Activated CD4-positive, CD25-positive, alpha-beta regulatory T cell (primary cell): ENCODE measurements at regions not wholly inside any gene's neighbourhood (a gene's known extent, or its start where the extent isn't known, plus 50 kb on each side); places are given as distances from the start of the nearest gene placed in this dataset.

Source experiments
- DNase-seq, 4 experiments: peaks; one replicate each; lab custom pipeline; 2025; lab: John Stamatoyannopoulos, UW

DNA sequence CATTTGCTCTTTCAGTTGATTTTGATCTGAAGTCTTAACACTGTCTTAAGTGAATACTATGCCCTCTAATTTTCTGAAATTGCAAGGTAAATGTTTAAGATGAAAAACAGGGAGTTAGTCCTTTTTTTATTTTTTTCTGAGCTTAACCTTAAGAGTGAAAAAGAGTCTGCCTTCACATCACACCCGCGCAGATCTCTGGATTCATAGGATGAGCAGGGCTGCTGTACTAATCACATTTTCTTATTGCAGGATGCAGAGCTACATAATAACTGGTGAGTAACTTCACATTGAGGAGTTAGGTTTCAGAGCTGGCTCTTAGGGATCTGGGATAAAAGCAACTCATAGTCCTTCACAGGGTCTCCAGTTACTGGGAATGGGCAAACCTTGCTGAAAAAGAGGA lies 188.7 kb upstream of the ATP1B1 start:
- no peak for DNase-seq

DNA sequence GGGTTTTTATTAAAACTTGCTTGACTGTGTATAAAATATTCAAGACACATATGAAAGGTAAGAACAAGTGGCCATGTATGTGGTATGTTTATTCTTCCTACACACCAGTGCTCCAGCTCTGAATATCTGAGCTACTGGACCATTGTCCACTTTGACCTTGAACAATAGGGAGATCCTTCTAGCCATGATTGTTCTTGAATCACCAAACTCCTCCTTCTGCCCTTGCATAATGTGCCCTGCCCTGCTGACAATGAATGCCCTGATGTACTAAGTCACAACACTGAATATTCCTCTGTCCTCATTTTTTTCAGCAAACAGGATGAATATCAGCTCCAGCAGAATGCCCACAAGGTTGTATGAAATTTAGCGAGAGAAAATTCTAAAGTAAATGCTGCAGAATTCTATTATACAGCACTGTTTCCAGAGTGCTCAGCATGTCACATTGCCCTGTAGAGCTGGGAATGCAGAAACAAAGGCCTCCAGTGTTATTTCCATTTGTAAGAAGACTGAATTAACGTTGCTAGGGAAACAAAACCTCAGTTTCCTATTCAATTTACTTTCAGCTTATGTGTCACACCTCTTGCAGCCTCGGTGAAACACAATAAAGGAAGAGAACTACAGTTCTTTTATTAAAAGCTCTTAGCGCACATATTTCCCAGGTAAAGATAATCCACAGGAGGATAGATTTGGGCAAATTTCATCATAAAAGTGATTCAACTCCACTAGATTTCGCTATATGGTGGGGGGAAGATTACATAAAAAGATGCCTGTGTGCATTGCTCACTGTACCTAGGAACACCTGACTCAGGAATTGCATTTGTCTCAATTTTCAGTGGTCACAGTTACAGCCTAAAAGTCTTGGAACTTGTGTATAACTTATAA lies 187.4 kb upstream of the ATP1B1 start:
- no peak for DNase-seq

DNA sequence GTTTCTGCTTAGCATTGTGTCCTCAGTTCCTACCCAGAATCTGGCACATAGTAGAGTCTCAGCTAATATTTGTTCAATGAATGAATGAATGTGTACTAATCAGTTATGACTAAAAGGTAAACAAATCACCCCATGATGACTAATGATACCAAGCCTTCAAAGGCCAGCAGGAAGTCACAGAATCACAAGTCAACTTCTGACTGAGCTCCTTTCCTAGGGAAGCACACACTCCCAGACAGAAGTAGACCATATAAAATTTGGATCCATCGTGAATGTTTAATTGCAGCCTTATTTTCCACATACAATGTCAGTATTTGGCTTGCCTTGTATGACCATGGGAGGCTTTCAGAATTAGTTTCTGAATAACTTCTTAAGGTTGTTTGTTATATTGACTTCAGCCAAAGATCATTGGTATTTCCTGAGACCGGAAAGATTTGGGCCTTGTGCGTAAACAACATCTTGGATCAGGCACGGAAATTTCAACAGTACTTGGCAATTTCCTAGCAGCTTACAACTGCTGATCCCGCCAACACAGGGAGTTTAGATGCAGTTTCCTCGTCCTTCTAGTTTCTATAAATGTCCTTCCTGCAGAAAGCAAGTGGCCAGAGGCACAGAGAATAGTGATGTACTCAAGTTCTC lies 185.9 kb upstream of the ATP1B1 start:
- DNase-seq, result no peak

DNA sequence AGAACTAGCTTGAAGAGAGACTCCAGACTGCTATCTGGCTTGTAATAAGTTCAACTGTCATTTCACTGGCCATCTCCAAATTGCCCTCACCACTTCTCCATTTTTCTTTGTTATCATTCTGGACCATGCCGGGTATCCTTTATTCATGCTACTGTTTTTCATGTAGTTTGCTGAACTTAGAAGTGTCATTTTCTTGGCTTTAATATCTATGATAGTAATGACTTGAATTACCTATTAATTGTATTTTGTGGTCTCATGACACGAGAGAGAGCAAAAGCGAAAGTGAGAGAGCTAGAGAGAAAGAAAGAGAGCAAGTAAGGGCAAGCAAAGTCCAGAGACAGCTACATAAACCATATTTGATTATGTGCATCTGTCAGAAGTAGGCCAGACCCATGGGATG lies 184.9 kb upstream of the ATP1B1 start:
- no peak for DNase-seq

DNA sequence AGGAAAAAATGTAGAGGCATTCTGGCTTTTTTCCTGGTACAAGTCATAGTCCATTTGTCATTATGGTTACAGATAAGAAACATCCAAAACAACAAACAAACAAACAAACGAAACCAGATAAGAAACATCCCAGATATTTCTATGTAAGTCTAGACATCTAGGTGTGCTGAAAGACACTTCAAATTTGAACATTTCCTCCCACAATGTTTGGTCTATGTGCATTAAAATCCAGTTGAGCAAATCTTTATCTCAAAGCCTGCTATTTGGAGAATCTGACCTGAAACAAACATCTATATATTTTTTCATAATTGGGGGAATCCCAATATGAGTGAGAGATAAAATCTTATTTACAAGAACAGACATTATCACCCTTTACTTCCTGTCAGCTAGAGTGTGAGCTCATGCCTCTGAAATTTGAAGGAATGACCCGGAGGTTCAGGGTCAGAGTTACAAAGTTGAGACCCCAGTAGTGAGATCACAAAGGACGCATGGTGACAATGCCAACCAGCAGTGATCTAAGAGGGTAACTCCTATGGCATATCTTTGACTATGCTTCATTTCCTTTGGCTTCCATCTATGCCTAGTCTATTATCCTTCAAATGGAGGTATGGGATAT lies 182.9 kb upstream of the ATP1B1 start:
- DNase-seq, result no peak

DNA sequence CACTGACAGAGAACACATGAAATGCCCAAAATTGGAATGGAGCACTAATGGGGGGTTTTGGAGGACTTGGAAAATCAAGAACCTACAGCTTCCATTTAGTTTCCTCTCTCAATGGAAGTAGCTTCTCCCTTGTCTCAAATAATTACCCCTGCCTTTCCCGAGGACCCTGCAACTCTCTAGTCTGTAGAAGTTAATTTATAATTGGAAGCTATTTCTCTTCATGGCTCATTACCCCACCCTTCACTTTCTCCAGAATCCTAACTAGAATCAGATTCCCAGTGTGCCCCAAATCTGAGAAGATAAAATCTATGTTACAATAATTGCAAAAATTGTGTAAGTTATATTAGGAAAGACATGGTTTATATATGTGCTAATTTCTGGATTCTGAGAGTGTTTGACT lies 181.5 kb upstream of the ATP1B1 start:
- no peak for DNase-seq

DNA sequence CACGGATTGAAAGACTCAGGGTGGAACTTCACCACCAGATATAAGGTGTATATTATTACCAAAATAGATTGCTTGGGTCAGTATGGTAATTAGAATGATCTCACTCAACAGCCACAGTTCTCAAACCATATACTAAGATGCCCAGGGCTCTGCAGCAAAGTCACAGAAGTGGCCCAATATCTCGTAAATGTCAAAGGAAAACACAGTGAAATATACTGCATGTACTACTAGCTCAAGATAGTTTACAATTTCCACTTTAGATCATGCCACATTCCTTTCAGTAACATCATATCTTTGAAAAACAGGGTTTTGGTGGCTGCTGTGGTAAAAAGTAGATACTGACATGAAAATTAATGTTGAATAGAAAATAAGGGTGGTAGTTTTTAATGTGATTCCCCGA lies 180.3 kb upstream of the ATP1B1 start:
- DNase-seq, result no peak

DNA sequence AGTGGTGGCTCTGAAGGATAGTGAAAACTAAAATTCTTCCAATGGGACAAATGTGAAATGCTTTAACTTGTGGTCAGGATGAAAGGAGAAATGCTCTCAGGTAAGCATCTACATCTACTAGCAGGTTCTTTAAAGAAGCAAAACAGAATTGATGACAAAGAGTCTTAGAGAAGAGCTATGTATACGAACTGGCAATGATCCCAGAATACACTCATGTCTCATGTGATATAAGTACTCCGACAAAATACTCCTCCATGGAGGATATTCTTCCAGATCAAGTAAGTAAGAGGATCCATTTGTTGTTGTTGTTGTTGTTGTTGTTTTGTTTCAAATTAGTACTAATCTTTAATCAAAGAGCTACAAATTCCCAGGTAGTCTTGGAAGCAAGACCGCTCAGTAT lies 174.0 kb upstream of the ATP1B1 start:
- no peak for DNase-seq

DNA sequence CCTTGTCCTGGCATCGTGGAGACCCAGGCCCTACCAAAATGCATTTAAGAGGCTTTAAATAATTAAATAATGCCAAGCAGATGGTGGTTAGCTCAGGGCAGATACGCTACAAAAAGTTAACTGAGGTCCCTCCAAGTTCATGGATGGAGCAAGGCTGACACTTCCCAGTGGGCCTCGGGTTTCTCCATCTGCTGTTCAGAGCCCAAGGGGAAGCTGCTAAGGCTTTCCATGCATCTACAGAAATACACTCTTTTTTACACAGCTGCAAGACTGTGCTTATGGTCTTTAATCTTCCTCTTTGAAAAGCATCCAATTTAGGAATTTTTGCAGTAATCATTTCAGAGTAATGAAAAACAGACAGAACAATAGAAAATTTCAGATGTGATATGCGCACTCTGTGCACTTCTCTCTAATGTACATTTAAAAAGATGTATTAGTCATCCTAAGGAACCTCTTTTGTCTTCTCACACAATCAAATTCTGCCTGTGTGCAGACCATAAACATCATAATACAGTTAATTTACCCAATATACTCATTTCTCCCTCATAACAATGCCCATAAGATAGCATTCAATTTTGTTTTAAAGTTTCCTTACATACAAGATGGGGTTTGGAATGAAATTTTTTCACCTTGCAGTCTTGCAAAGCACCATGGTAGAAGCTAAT lies 173.2 kb upstream of the ATP1B1 start:
- DNase-seq, result no peak

DNA sequence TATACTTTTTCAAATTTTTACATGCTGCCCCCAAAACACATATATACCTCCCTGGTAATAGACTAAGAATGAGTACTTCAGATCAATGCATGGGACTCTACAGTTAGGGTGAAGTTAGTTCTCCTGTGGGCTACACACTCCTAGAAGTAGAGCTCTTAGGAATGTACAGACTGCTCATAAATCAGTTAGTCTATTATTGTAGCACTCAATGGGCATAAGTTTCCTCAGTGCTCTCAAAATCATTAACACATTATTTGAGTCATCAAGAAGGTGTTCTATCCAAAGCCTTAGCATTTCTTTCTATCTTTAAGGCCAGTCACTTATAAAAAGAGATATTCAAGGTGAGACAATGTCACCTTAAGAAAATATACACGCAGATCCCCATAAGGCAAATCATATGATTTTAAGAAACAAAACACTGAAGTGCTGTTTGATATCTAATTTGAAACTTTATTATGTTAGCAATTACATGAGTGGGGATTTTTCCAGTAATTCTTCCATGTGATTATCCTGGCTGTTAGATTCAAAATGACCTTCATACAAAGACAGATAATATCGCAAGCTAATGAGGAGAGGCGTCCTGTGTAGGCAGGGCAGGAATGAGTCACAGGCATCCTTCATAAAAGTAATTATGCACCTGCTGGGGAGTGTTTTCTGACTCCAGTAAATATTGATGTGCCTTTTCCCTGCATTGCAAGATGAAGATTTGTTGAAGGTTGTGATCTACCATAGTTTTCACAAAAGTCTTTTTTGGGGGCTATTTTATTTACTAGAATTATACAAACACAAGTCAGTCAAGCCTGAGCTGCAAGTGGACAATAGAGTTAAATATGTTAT lies 167.2 kb upstream of the ATP1B1 start:
- DNase-seq, result no peak

DNA sequence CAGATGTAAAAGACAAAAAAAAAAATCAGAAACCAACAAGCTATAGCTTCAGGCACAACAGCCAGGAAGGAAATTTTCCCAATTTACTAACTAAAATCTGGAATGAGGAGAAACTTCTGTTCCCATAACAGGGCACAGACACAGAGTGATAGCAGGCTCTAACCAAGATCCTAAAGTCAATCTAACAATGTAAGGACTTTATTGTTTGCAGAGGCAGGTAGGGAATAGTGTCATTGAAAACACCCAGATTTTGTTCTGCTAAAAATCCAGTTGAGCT lies 166.6 kb upstream of the ATP1B1 start:
- DNase-seq, result no peak

DNA sequence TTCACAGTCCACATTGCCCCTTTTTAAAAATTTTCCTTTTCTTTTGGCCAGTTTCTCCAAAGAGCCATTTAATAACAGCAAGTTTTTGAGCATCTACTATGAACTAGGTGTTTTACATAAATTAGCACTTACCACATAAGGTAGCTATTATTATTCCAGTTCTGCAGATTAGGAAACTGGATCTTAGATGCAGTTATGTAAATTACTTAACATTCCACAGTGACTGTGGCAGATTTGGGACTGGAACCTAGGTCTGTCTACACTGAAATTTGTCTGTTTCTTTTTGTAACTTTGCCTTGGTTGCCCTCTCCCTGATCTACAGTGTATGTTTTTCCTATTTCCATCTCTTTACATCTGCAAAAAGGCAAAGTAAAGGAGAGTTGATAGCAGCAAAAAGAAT lies 164.8 kb upstream of the ATP1B1 start:
- no peak for DNase-seq

DNA sequence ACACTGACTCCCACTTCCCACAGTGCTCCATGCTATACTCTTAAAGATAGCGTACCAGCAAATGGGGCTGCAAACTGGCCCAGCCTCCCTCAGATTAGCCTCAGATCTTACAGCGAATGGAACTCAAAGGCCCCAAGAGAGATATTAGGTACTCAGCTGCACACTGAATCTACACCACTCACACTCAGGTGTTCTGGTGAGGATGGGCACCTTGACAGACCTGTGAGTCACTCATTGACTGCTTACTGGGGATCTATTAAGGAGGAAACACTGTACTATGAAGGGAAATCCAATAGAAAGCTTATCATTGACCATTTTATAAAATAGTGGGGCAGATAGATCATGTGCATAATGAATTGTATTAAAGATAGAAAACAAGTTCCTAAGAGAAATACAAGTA lies 164.3 kb upstream of the ATP1B1 start:
- no peak for DNase-seq

DNA sequence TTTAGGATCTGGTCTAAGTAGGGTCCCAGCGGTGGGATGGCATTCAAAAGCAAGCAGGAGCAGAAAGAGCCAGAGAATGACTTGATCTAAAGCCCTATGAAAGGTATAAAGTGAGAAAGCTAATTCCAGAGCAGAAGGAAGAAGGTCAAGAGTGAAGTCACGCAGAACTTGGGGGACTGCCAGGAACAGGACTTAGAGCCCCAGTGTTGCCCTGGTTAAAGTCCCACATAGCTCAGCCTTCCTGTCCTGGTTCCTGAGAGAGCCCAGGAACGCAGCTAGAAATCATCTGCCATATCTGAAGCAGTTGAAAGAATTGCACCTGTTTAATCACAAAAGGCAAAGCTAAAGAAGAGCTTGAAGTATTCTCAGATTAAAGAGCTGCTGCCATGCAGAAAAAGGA lies 160.6 kb upstream of the ATP1B1 start:
- no peak for DNase-seq

DNA sequence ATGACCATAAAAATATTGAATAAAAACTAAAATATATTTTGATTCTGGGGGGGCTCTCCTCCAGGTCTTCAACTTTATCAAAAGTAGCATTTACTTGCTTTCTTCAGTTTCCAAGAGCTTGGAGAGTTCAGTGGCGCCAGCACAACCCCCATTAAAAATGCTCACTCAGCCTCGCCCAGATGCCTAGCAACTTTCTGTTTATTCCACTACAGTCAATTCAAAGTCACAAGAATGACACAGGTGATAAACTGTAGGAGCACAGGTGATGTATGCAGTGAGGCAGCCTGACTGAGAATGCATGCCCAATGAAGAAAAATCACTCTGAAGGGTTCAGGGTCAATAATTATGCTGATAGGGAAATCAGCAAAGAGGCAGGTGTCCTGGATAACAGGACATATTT lies 159.4 kb upstream of the ATP1B1 start:
- DNase-seq, result no peak

DNA sequence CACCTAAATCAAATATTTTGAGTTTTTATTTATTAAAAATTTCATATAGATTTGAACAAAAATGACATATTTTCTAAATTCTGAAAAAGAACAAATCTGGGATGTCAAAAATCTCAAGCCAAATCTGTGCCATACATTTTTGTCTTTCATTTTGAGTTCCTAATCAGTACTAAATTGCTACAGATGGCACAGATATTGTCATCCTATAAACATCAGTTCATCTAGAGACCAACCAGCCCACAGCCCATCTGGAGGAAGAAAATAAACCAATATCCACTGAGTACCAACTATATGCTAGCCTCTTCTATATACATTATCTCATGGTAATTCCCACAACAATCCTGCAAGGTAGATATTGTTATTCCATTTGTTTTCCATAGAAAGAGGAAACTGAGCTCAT lies 156.8 kb upstream of the ATP1B1 start:
- no peak for DNase-seq

DNA sequence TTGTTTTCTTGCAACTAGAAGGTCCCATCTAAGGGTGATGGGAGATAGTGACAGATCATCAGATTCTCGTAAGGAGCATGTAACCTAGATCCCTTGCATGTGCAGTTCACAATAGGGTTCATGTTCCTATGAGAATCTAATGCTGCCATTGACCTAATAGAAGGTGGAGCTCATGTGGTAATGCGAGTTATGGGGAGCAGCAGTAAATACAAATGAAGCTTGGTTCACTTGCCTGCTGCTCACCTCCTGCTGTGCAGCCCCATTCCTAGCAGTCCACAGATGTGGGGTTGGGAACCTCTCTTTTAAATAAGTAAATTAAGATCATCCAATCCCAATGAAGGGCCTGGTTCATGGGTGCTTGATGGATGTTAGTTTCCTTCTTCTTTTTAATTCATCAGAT lies 148.7 kb upstream of the ATP1B1 start:
- DNase-seq, result no peak

DNA sequence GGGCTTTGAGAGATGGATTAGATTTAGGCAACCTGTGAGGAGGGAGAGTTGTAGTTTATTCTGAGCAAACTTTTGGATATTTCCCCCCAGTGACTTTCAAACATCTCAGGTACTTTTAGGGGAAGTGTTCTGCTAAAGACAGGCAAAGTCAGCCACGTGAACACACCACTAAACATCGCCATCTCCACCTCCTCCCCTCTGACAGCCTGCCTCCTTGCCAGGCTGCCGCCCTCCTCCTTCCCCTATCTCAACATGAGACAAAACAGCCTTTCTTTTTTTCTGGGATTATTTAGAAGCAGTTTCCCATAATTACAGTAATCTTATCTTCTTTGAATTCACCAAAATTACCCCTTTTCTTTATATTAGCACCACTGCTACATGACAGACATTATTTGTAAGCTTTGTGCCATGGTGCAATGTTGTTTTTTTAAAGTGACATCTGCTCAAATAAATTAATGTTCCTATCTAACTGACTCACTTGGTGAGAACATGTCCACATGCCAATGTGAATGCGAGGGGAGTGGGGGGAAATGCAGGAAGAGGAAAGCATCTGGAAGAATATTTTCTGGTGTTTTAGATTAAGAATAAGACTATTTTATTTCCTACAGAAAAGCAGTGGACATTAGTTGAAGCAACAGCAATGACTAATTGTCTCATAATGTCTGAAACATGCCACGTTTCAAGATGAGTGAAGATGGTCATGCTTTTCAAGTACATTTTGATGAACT lies 147.8 kb upstream of the ATP1B1 start:
- DNase-seq, result no peak

DNA sequence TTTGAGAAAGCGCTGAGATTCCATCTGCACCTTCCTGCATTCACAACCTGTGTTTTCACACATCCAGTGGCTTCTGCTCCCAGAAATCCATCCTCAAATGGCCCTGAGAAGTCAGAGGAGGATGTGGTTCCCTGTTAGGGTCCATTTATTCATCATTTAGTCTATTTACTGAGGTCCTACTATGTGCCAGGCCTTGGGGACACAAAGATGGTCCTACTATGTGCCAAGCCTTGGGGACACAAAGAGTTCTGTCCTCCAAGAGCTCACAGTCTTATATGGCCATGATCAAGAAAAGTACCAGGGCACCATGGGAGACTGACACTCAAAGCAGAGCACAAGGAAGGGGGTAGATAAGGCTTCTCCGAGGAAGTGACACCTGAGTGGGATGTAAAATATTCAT lies 147.1 kb upstream of the ATP1B1 start:
- no peak for DNase-seq

DNA sequence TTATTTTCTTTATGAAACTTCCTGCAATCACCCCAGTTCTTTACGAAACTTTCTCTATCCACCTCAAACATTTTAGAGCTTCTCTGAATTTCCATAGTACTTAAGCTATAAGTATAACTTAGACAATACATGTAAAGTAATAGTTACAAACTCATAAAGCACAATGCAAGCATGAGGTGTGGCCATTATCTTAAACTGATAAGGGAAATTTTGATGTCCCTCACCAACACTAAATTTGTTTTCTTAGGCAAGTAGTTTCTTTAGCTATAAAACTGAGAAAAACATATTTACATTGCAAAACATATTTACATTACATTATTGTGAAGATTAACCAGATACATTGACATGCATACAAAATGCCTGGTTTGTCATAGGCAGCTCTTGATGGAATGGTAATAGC lies 146.4 kb upstream of the ATP1B1 start:
- DNase-seq, result no peak

DNA sequence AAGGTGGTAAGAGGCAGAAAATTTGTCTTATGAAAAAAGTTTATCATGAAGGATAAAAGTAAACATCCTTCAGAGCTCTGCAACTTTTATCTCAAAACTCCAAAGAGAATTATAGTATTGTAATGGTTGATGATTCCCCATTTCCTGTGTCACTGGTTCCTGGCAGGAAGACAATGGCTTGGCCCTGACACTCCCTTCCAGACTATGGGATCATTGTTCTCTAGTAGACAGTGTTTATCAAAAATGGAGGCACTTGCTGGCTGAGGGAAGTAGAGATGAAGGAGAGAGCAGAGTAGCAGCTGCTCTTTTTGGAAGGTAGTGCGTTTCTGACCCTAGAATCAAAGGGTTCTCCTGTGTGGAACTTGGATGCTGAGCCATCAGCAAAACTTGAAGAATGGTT lies 145.9 kb upstream of the ATP1B1 start:
- DNase-seq, result no peak

DNA sequence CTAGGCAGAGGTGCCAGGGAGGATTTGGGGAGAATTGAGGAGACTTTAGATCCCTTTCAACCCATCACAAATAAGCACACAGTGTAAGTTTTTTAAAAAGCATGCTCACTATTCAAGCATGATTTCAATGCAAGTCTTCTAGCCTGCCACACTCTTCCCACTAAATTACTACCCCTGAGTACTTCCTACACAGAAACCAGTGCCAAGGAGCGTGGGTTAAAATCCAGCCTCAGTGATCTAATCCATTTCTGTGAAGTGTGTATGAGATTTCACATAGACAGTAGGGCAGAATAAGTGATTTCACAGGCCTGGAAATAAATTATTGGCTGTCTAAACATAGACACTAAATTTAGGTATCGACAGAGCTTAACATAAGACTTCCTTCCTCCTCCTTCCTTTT lies 142.9 kb upstream of the ATP1B1 start:
- no peak for DNase-seq
